ENCODE measurements at regions not wholly inside any gene's neighbourhood (a gene's known extent, or its start where the extent isn't known, plus 50 kb on each side); places are given as distances from the start of the nearest gene placed in this dataset.

- TF ChIP-seq REST (IDR thresholded peaks at IDR 0.05; ENCODE audit: insufficient replicate concordance, low read depth) (no peak), POLR2AphosphoS5 (IDR thresholded peaks at IDR 0.05; ENCODE audit: low read depth) (no peak), CTCF (IDR thresholded peaks at IDR 0.05; ENCODE audit: insufficient read depth, low read length) (no peak), SPI1 (IDR thresholded peaks at IDR 0.05; ENCODE audit: borderline replicate concordance, low read depth) (no peak), GABPA (IDR thresholded peaks at IDR 0.05; ENCODE audit: low read depth) (no peak)
- no peak overlapping the region for H3K27ac ChIP-seq (replicated peaks)
- DNase-seq (ENCODE audit: low read depth in 1 of 2, low spot score in 1 of 2), result no peak
- H3K4me3 ChIP-seq (replicated peaks; ENCODE audit: insufficient read depth, low read length), result no peak overlapping the region
- no peaks in the 10 kb centered on the region for H3K27me3 ChIP-seq (ENCODE audit: insufficient read depth, poor library complexity, severe bottlenecking)
Measured at GRCh38 chr10:4549139-4549653, 276.8 kb upstream of the AKR1E2 start.

- H3K27me3 ChIP-seq (ENCODE audit: insufficient read depth, poor library complexity, severe bottlenecking), result no peaks in the 10 kb centered on the region
- no peak for TF ChIP-seq GABPA (IDR thresholded peaks at IDR 0.05; ENCODE audit: low read depth)
- no peak for TF ChIP-seq SPI1 (IDR thresholded peaks at IDR 0.05; ENCODE audit: borderline replicate concordance, low read depth)
- TF ChIP-seq POLR2AphosphoS5 (IDR thresholded peaks at IDR 0.05; ENCODE audit: low read depth), result no peak
- TF ChIP-seq CTCF (IDR thresholded peaks at IDR 0.05; ENCODE audit: insufficient read depth, low read length), result no peak
- TF ChIP-seq REST (IDR thresholded peaks at IDR 0.05; ENCODE audit: insufficient replicate concordance, low read depth), result no peak
- H3K4me3 ChIP-seq (replicated peaks; ENCODE audit: insufficient read depth, low read length), result no peak overlapping the region
- no peak overlapping the region for H3K27ac ChIP-seq (replicated peaks)
- no peak for DNase-seq (ENCODE audit: low read depth in 1 of 2, low spot score in 1 of 2)
Measured at GRCh38 chr10:4546931-4547330, 279.1 kb upstream of the AKR1E2 start.

GRCh38 chr10:4546500-4546899, 279.5 kb upstream of the AKR1E2 start:
- Histone ChIP-seq H3K27ac (replicated peaks) (no peak overlapping the region), H3K4me3 (replicated peaks; ENCODE audit: insufficient read depth, low read length) (no peak overlapping the region), H3K27me3 (ENCODE audit: insufficient read depth, poor library complexity, severe bottlenecking) (no peaks in the 10 kb centered on the region)
- TF ChIP-seq REST (IDR thresholded peaks at IDR 0.05; ENCODE audit: insufficient replicate concordance, low read depth), result no peak
- TF ChIP-seq CTCF (IDR thresholded peaks at IDR 0.05; ENCODE audit: insufficient read depth, low read length), result no peak
- TF ChIP-seq POLR2AphosphoS5 (IDR thresholded peaks at IDR 0.05; ENCODE audit: low read depth), result no peak
- no peak for TF ChIP-seq GABPA (IDR thresholded peaks at IDR 0.05; ENCODE audit: low read depth)
- no peak for TF ChIP-seq SPI1 (IDR thresholded peaks at IDR 0.05; ENCODE audit: borderline replicate concordance, low read depth)
- DNase-seq (ENCODE audit: low read depth in 1 of 2, low spot score in 1 of 2), result no peak
